Spleen (tissue), 11 donors: ENCODE measurements at regions not wholly inside any gene's neighbourhood (a gene's known extent, or its start where the extent isn't known, plus 50 kb on each side); places are given as distances from the start of the nearest gene placed in this dataset.
A peak's percentile ranks its signal among the peaks of the same experiment; 100 is the strongest.
"Not testable (repeated sequence)": the region's sequence is repeated elsewhere in the genome, so short reads cannot be mapped to it uniquely, and the experiment has no call there.

Source experiments
- DNase-seq: peaks from one replicate; pipeline ENCODE4 v3.0.0-alpha.2; 2020
- H3K27ac ChIP-seq, 8 donors: fragments of 200-600 bp; sonication (generic) in 7 of 8; 1 replicate in 4 of 8; 2 replicates in 4 of 8; pipeline versions ENCODE4 v1.5.0 to v1.8.0; 2016 to 2021; ENCODE audit warnings: inconsistent platforms in 4 of 8, mild to moderate bottlenecking in 4 of 8, moderate library complexity in 1 of 8
- H3K27me3 ChIP-seq, 7 donors: fragments of 200-600 bp; sonication (generic) in 6 of 7; replicated peaks in 1 of 7; 1 replicate in 4 of 7; 2 replicates in 3 of 7; pipeline versions ENCODE4 v1.5.0 to v1.8.0; 2016 to 2021; ENCODE audit warnings: inconsistent platforms in 3 of 7, mild to moderate bottlenecking in 1 of 7
- H3K36me3 ChIP-seq, 6 donors: fragments of 200-600 bp; sonication (generic) in 5 of 6; 1 replicate in 4 of 6; 2 replicates in 2 of 6; pipeline versions ENCODE4 v1.5.0 to v1.8.0; 2016 to 2021; ENCODE audit warnings: inconsistent platforms in 2 of 6
- H3K4me1 ChIP-seq, 6 donors: fragments of 200-600 bp; sonication (generic) in 5 of 6; 1 replicate in 3 of 6; 2 replicates in 3 of 6; pipeline versions ENCODE4 v1.5.0 to v1.8.0; 2016 to 2021; ENCODE audit warnings: inconsistent platforms in 3 of 6
- H3K4me3 ChIP-seq, 8 donors: fragments of 200-600 bp; sonication (generic) in 7 of 8; 1 replicate in 4 of 8; 2 replicates in 4 of 8; pipeline versions ENCODE4 v1.5.0 to v1.8.0; 2016 to 2021; ENCODE audit warnings: inconsistent platforms in 4 of 8, mild to moderate bottlenecking in 4 of 8, moderate library complexity in 2 of 8
- H3K9me3 ChIP-seq, 8 donors: fragments of 200-600 bp; sonication (generic) in 7 of 8; 1 replicate in 4 of 8; 2 replicates in 4 of 8; pipeline versions ENCODE4 v1.5.0 to v1.8.0; 2016 to 2021; ENCODE audit warnings: inconsistent platforms in 4 of 8
- POLR2AphosphoS5 ChIP-seq, 3 donors: sonication (generic); formaldehyde crosslinking; IDR thresholded peaks; one replicate each; pipeline ENCODE4 v1.5.1; 2017; ENCODE audit warnings: antibody characterized with exemption in 3 of 3
- WGBS, 5 donors: extraction: QIAGEN DNeasy Blood & Tissue Kit in 3 of 5; methylation state at CpG; one replicate each; pipeline versions ENCODE4 v1.1.5 to v1.1.7; 2013 to 2018; 5-methylcytosine and 5-hydroxymethylcytosine counted together
- intact Hi-C: fragments of 100-400 bp; cut with DNase I; formaldehyde crosslinking; loops from one replicate; pipeline ENCODE4 v1.15.0; 2023; ENCODE audit warnings: low total_unique reads
- TF ChIP-seq, protein P1 (sequence below), 11 experiments: fragments of 200-600 bp in 7 of 11; fragments of 450-650 bp in 4 of 11; sonication (generic) in 4 of 11; IDR thresholded peaks in 8 of 11; conservative IDR thresholded peaks in 3 of 11; 1 replicate in 7 of 11; 2 replicates in 4 of 11; pipeline versions ENCODE4 v1.4.0 to v1.8.0; 2016 to 2021; ENCODE audit warnings: antibody characterized with exemption in 11 of 11, inconsistent platforms in 4 of 11, mild to moderate bottlenecking in 1 of 11
- donor health status: healthy with polysubstance abuse.
- donor health status: DM: no; HTN: no; CAD: no; lungs with moderate emphysema.
- donor health status: DM: no; HTN: no; CAD: no.
- donor health status: Bipolar disorder and iron deficiency.
- donor health status: healthy.
- donor health status: DM: no; HTN: no; CAD: no.
- donor health status: DM: yes; HTN: yes; CAD: no.

DNA sequence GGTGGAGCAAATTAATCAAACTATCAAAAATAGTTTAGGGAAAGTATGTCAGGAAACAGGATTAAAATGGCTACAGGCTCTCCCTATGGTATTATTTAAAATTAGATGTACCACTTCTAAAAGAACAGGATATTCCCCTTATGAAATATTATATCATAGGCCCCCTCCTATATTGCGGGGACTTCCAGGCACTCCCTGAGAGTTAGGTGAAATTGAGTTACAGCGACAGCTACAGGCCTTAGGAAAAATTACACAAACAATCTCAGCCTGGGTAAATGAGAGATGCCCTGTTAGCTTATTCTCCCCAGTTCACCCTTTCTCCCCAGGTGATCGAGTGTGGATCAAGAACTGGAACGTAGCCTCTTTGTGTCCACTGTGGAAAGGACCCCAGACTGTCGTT is 86.7 kb upstream of the DEFB108B start:
- intact Hi-C loops, H3K4me1 ChIP-seq, H3K36me3 ChIP-seq, DNase-seq, H3K27ac ChIP-seq, H3K4me3 ChIP-seq, H3K9me3 ChIP-seq: not testable (repeated sequence)
- peaks cover 0 to 26% (median 0%) of the 10 kb centered on the region in 7 donors for H3K27me3 ChIP-seq
- WGBS, 5 donors: 38 to 68% (median 61%) methylated on average over 2 to 4 of the region's 5 CpGs
- TF ChIP-seq, protein P1, sequence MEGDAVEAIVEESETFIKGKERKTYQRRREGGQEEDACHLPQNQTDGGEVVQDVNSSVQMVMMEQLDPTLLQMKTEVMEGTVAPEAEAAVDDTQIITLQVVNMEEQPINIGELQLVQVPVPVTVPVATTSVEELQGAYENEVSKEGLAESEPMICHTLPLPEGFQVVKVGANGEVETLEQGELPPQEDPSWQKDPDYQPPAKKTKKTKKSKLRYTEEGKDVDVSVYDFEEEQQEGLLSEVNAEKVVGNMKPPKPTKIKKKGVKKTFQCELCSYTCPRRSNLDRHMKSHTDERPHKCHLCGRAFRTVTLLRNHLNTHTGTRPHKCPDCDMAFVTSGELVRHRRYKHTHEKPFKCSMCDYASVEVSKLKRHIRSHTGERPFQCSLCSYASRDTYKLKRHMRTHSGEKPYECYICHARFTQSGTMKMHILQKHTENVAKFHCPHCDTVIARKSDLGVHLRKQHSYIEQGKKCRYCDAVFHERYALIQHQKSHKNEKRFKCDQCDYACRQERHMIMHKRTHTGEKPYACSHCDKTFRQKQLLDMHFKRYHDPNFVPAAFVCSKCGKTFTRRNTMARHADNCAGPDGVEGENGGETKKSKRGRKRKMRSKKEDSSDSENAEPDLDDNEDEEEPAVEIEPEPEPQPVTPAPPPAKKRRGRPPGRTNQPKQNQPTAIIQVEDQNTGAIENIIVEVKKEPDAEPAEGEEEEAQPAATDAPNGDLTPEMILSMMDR (IDR thresholded peaks at IDR 0.05 in 8 of 11, conservative IDR thresholded peaks at IDR 0.05 in 3 of 11): peak in 1 of 11 experiments; percentile 8

DNA sequence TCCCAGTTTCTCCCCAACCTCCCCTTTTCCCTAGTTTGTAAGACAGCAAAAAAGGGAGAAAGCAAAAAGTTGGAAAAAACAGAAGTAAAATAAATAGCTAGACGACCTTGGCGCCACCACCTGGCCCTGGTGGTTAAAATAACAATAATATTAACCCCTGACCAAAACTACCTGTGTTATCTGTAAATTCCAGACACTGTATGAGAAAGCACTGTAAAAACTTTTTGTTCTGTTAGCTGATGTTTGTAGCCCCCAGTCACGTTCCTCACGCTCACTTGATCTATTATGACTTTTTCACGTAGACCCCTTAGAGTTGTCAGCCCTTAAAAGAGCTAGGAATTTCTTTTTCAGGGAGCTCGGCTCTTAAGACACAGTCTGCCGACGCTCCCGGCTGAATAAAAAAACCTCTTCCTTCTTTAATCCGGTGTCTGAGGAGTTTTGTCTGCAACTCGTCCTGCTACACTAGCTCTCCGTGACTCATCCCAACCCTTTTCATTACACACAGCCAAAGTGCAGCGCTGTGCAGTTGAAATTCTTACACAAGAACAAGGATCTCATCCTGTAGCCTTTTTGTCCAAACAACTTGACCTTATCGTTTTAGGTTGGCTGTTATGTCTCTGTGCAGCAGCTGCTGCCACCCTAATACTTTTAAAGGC is 83.9 kb upstream of the DEFB108B start:
- H3K9me3 ChIP-seq, H3K27ac ChIP-seq, H3K4me1 ChIP-seq, intact Hi-C loops, H3K36me3 ChIP-seq, DNase-seq, H3K4me3 ChIP-seq: not testable (repeated sequence)
- peaks cover 0 to 19% (median 0%) of the 10 kb centered on the region in 7 donors for H3K27me3 ChIP-seq
- WGBS, 5 donors: 38 to 54% (median 48%) methylated on average over 14 of the region's 14 CpGs

DNA sequence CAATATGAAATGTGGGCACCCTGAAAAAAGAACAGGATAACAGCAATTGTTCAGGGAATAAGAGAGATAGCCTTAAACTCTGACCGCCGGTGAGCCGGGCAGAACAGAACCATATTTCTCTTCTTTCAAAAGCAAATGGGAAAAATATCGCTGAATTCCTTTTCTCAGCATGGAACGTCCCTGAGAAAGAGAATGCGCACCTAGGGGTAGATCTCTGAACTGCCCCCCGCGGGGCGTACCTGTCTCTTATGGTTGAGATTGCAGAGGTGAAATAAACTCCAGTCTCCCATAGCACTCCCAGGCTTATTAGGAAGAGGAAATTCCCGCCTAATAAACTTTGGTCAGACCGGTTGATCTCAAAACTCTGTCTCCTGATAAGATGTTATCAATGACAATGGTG is 82.1 kb upstream of the DEFB108B start:
- H3K27ac ChIP-seq, H3K4me1 ChIP-seq, H3K4me3 ChIP-seq, H3K9me3 ChIP-seq, intact Hi-C loops, H3K27me3 ChIP-seq, H3K36me3 ChIP-seq, DNase-seq: not testable (repeated sequence)
- 54 to 75% (median 71%) methylated on average over 11 of the region's 11 CpGs for WGBS, 5 donors

DNA sequence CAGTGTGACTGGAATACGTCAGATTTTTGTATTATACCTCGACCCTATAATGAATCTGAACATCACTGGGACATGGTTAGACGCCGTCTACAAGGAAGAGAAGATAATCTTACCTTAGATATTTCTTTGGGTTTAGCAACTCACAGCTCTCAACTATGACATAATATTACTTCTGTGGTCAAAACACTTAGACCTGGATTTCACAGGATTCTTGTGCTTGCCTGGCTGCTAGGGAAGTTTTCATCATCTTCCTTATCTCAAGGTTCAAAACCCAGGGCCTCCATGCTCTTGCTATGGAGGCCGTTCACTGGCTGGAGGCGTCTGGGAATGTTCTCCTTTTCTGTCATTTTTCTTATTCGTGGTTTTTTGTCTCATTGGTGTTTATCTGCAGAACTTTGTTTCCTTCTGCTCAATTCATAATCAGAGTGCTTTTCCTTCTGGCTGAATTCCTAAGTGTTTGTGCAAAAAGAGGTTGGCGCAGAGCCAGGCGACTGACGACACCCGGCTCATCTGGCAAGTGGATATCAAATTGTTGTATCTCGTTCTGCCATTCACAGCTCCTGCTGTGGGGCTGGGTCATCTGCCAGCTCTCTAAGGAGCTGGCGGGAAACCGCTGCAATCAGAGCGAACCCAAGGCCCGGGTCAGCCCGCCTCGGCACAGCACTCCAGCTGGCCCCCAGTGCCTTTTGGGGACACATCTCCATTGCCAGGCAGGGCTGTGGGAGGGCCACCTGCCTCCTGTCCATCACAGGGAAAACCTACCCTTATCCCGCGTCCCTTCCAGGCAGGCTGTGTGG is 68.1 kb upstream of the DEFB108B start:
- H3K9me3 ChIP-seq, H3K36me3 ChIP-seq, intact Hi-C loops, H3K4me1 ChIP-seq, DNase-seq, H3K4me3 ChIP-seq, H3K27me3 ChIP-seq: not testable (repeated sequence)
- WGBS, 5 donors: 60 to 64% (median 63%) methylated on average over 14 to 20 of the region's 20 CpGs
- peak overlapping the region in 2 of 8 donors; percentile 11 to 28 for H3K27ac ChIP-seq
- peak in 2 of 3 donors; percentile 43 to 68 for TF ChIP-seq POLR2AphosphoS5 (IDR thresholded peaks at IDR 0.05)

- 33 to 77% (median 67%) methylated on average over 1 to 5 of the region's 5 CpGs for WGBS, 5 donors
- H3K36me3 ChIP-seq, intact Hi-C loops: not testable (repeated sequence)
Measured at GRCh38 chr11:71767016-71767415, 66.0 kb upstream of the DEFB108B start.

DNA sequence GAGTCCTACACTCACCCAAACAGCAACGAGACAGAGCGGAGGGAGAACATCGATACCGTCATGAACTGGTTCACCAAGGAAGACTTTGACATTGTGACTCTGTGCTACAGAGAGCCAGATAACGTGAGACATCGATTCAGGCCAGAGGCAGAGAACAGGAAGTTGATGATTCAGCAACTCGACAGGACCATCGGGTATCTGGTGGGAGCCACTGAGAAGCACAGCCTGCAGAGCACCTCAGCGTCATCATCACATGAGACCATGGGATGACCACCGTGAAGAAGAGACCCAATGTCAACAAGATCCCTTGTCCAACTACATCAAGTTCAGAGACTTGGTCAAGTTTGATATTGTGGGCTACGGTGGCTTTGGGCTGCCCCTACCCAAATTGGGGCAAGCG is 60.8 kb upstream of the DEFB108B start:
- DNase-seq, H3K27me3 ChIP-seq, H3K4me3 ChIP-seq, H3K27ac ChIP-seq, H3K9me3 ChIP-seq, intact Hi-C loops, H3K36me3 ChIP-seq, H3K4me1 ChIP-seq: not testable (repeated sequence)
- 61 to 78% (median 68%) methylated on average over 12 of the region's 12 CpGs for WGBS, 5 donors

More at GRCh38 chr11:71767016-71767415, 66.0 kb upstream of the DEFB108B start:
- H3K27me3 ChIP-seq, H3K9me3 ChIP-seq, H3K27ac ChIP-seq, H3K4me1 ChIP-seq, H3K4me3 ChIP-seq, DNase-seq: not testable (repeated sequence)
